ENCODE measurements at regions not wholly inside any gene's neighbourhood (a gene's known extent, or its start where the extent isn't known, plus 50 kb on each side); places are given as distances from the start of the nearest gene placed in this dataset.

- DNase-seq = no peak
Measured at GRCh38 chr3:68288085-68288484, 633.7 kb upstream of the SUCLG2 start.

- no peak for DNase-seq
Measured at GRCh38 chr3:68287101-68287500, 632.7 kb upstream of the SUCLG2 start.

GRCh38 chr3:68274286-68274685 is 619.9 kb upstream of the SUCLG2 start:
- no peak for DNase-seq

GRCh38 chr3:68271145-68271544 is 616.7 kb upstream of the SUCLG2 start:
- no peak for DNase-seq

GRCh38 chr3:68256635-68257223 is 602.3 kb upstream of the SUCLG2 start:
- no peak for DNase-seq

GRCh38 chr3:68249265-68249664 is 594.9 kb upstream of the SUCLG2 start:
- no peak for DNase-seq

- no peak for DNase-seq
Measured at GRCh38 chr3:68242606-68243005, 588.2 kb upstream of the SUCLG2 start.

- no peak for DNase-seq
Measured at GRCh38 chr3:68239542-68239941, 585.1 kb upstream of the SUCLG2 start.

GRCh38 chr3:68234076-68234780 is 579.8 kb upstream of the SUCLG2 start:
- DNase-seq = no peak

- DNase-seq = no peak
Measured at GRCh38 chr3:68228856-68229255, 574.4 kb upstream of the SUCLG2 start.

- no peak for DNase-seq
Measured at GRCh38 chr3:68220832-68221231, 566.4 kb upstream of the SUCLG2 start.

GRCh38 chr3:68211637-68212036 is 557.2 kb upstream of the SUCLG2 start:
- no peak for DNase-seq

- DNase-seq = no peak
Measured at GRCh38 chr3:68210635-68211034, 556.2 kb upstream of the SUCLG2 start.

GRCh38 chr3:68207327-68207726 is 552.9 kb upstream of the SUCLG2 start:
- DNase-seq = no peak

GRCh38 chr3:68206524-68207117 is 552.2 kb upstream of the SUCLG2 start:
- no peak for DNase-seq

GRCh38 chr3:68186733-68187132 is 532.3 kb upstream of the SUCLG2 start:
- no peak for DNase-seq

- DNase-seq = no peak
Measured at GRCh38 chr3:68176600-68176999, 522.2 kb upstream of the SUCLG2 start.

GRCh38 chr3:68173012-68173634 is 518.7 kb upstream of the SUCLG2 start:
- DNase-seq = no peak

- no peak for DNase-seq
Measured at GRCh38 chr3:68172039-68172438, 517.6 kb upstream of the SUCLG2 start.

- DNase-seq = no peak
Measured at GRCh38 chr3:68163968-68164367, 509.6 kb upstream of the SUCLG2 start.

- no peak for DNase-seq
Measured at GRCh38 chr3:68163062-68163461, 508.6 kb upstream of the SUCLG2 start.

GRCh38 chr3:68162644-68163043 is 508.2 kb upstream of the SUCLG2 start:
- DNase-seq = no peak

- DNase-seq = no peak
Measured at GRCh38 chr3:68151359-68151758, 496.9 kb upstream of the SUCLG2 start.

- no peak for DNase-seq
Measured at GRCh38 chr3:68148447-68148846, 494.0 kb upstream of the SUCLG2 start.

Data from DMS 273 treated with DMSO at 0.1 percent for 48 hours (cell line).